Glomerular endothelial cell (primary cell): ENCODE measurements at regions not wholly inside any gene's neighbourhood (a gene's known extent, or its start where the extent isn't known, plus 50 kb on each side); places are given as distances from the start of the nearest gene placed in this dataset.
"Not testable (repeated sequence)": the region's sequence is repeated elsewhere in the genome, so short reads cannot be mapped to it uniquely, and the experiment has no call there.

Experiments
- DNase-seq: peaks from one replicate; pipeline ENCODE4 v3.0.0-alpha.2; 2011; ENCODE audit warnings: low read depth, low spot score; ENCODE audit errors: extremely low read depth

DNA sequence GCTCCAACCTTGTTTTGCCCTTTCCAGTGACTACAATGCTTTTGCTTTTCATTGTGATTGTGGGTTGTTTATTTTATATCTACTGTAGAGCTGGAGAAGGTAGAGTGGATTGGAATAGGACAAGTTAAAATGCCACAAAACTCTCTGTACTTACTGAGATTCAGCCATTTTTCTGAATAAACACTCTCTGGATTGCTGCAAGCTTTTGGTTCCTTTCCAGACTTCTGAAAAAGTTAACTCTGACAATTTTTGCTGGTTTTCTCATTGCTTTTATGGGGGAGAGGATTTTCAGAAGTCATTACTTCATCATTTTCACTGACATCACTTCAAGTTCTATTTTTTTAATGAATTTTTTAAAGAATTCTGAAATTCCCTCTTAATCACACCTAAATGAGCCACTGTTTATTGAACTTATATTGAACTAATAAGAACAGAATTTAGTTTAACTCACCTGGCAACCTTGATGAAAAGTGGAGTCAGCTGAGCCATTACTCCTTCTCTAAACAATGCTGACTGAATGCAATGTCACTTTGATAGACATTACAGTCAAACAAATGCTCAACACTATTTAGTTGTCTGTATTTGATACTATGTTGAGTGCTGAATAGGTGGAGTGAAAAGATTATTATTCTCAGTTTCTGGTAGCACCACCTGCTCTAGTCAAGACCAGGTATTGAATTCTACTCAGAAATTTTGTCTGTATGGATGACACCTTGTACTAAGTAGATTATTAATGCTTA is 303.5 kb downstream of the DLEU7 start:
- DNase-seq = no peak

DNA sequence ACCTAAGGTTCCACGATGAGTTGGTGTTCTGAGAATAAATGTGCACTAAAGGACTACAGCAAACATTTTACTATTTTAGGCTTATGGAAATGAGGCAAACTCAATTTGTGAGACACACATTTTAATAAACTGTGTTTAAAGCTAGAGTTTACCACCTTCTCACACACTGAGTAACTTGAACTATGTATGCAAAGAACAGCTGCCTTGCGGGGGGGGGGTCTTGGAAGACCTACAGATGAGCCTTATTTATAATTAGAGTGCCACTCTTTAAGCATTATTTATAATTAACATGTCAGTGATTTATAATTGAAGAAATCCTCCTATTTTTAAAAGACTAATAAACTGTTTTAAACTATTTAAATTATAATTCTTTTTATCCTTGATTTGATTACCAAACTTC is 300.4 kb downstream of the DLEU7 start:
- no peak for DNase-seq

GRCh38 chr13:50543782-50544181 is 299.7 kb downstream of the DLEU7 start:
- no peak for DNase-seq

- DNase-seq = no peak
These were observed 299.3 kb downstream of the DLEU7 start for GRCh38 chr13:50544211-50544610.

GRCh38 chr13:50547175-50547574 is 296.3 kb downstream of the DLEU7 start:
- not testable (repeated sequence) for DNase-seq

DNA sequence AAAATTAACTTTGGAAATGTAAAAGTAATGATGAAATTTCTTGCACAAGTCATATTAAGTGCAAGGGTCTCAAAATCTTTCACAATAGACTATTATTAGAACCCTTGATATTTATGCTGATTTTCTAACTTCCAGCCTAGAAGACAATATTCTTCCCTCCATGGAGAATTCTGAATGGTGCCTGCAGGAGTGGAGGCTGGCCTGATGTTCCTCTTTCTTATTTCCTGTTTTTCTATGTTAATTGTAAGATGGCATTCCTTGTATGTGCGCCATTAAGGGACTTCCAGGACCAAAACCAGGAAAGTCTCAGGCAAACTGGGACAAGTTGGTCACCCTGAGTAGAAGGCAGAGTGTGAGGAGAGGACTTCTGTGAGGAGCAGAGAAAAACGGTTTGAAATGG is 294.9 kb downstream of the DLEU7 start:
- DNase-seq = no peak

GRCh38 chr13:50549221-50549942 is 294.1 kb downstream of the DLEU7 start:
- DNase-seq = no peak

GRCh38 chr13:50550151-50550550 is 293.3 kb downstream of the DLEU7 start:
- DNase-seq = no peak

- DNase-seq = no peak
These were observed 291.0 kb downstream of the DLEU7 start for GRCh38 chr13:50552424-50552966.

- no peak for DNase-seq
These were observed 281.8 kb downstream of the DLEU7 start for GRCh38 chr13:50561739-50562138.

GRCh38 chr13:50566646-50567045 is 276.8 kb downstream of the DLEU7 start:
- no peak for DNase-seq

GRCh38 chr13:50572129-50572528 is 271.4 kb downstream of the DLEU7 start:
- no peak for DNase-seq

- DNase-seq = no peak
These were observed 270.4 kb downstream of the DLEU7 start for GRCh38 chr13:50573066-50573465.

DNA sequence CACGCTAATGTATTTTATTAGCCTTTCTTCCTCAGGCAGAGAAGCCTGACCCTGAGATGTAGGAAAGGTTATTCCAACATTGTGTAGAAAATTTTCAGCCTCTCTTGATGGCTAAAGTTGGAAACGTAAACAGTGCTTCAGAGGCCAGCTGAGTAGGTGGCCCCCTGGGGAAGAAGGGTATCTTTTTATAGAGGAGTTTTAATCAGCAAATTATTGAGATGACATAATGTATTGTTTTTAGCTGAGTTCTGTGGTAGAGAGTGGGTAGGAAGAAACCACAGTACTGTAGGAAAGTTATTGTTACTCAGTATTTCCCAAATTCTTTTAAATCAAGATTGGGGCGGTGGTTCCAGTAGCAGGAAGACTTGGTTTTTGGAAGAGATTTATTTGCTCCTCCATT is 268.8 kb downstream of the DLEU7 start:
- DNase-seq = no peak

DNA sequence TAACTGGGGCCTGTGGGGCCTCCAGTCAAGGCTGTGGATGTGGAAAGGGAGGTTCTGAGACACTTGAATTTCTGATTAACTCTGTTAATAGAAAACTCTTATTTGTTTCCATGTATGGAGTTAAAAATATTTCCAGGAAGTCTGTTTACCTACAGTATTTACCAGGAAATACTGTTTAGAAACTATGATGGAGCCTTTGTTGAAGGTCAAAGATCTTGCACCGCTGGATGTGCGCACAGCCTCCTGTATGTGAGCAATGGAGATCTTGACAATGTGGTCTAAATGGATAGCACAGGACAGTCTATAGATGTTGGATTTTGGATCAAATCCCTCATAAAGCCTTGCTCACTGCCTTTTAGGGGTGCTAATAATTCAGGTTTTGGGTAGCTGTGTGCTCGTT is 268.4 kb downstream of the DLEU7 start:
- DNase-seq = no peak

DNA sequence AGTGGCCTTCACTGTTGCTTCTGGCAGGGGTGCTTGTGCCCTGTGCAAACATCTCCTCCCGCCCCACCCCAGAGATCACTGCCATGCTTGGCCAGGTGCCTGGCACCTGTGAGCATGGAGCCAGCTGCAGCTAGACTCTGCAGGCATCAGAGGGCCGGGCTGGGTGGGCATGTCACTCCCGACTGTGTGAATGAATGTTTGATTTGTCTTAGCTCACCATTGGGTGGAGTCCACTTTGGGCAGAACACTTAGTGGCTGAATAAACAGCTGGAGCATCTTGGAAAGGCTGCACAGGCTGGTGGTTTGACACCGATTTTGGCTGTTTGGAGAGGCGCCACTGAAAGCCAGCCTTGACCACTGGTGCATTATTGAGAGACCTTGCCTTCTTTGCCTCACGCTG is 267.3 kb downstream of the DLEU7 start:
- DNase-seq = no peak

DNA sequence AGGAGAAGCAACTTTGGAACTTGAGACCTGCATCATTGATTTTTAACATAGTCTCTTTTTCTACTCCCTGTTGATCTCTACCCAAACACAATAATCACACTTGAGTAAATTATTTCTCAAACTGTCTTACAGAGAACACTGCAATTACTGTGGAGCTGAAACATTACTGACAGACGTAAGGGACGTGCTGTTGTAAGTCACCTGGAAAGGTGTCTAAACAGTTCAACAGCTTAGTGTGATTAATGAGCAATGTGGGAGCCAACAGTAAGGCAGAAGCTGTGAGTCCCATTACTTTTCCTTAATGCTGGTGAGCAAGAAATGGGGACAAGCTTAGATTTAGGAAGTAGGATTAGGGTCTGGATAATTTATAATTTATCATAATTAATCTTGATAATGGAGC is 265.7 kb downstream of the DLEU7 start:
- DNase-seq = no peak

DNA sequence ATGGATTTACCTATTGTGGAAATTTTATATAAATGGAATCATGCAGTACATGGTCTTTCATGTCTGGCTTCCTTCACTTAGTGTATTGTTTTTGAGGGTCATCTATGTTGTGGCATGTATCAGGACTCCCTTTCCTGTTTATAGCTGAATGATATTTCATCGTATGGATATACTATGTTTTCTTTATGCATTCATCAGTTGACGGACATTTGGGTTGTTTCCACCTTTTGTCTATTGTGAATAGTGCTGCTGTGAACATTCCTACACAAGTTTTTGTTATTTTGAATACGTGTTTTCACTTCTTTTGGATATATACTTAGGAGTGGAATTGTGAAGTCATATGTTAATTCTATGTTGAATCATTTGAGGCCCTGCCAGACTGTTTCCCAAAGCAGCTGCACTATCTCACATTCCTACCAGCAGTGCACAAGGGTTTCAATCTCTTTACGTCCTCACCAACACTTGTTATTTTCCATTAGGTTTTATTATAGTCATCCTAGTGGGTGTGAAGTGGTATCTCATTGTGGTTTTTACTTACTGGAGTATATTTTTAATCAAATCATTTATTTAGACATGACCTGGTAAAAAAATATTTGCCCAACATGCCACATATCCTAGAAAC is 262.7 kb downstream of the DLEU7 start:
- DNase-seq = no peak

DNA sequence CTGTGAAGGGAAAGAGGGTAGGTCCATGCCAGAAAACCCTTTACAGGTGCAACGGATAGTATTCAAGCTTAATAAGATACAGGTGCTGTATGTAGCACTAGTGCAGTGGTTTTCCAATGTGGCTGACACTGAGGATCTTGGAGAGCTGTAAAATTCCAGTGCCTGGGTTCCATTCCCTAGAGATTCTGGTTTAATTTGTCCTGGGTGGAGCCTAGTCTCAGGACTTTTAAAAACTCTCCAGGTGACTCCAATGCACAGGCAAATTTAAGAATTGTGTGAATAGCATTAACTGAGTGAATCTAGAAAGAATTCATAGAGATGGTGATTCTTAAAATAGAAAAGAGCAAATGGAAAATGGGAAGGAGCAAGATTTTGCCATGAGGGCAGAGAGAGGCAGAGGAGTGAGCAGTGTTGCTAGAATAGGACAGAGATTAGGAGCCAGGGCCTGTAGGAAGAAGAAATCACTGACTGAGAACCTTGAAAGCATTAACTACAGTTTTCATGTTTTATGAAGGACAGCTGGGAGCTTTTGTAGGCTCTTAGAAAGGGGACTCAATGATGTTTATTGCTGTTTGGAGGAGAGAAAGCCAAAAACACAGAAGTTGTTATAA is 261.8 kb downstream of the DLEU7 start:
- no peak for DNase-seq

DNA sequence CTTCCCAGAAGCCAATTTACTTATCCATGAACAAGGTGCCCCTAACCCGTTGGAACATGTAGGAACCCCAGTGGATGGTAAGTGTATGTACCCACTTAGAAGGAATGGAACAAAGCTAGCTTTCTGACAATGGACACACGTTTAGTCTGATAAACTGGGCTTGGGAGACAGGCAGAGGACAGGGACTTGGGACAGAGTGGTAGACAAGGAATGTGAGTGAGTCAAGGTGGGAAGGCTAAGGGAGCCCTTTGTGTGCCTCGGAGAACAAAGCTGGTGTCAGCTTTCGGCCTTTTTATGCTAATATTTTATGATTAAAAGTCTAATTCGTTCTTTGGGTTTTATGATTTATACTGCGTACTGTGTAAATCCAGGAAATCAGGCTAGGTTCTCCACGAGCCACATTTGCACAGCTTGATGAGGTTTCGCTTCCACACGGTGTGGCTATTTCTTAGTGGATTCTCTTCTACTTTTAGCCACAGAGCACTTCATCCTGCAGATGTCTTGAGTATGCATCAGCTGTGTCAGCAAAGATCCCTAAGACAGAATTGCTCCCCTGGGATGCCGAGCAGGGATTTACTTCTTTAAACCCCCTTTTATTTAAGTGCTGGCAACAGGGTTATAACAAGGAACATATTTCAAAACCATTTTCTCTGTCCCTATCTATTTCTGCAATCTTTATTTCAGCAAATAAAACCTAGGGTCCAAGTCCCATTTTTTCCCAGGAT is 258.5 kb downstream of the DLEU7 start:
- no peak for DNase-seq
